Activated T-helper 1 cell treated with anti-CD3 and anti-CD28 coated beads, Interleukin-12 subunit alpha, Interleukin-12 subunit beta, Interleukin-2, Interleukin-4 antibody, amounts not matched to agents 30 ng/mL and 10 ng/mL and 1 ng/mL, durations not matched to agents 14 hours and 24 hours and 36 hours (primary cell): ENCODE measurements at regions not wholly inside any gene's neighbourhood (a gene's known extent, or its start where the extent isn't known, plus 50 kb on each side); places are given as distances from the start of the nearest gene placed in this dataset.

Source experiments
- DNase-seq: peaks from one replicate; pipeline ENCODE4 v3.0.0; 2021; ENCODE audit warnings: low spot score
- H3K27ac Mint-ChIP-seq: one replicate; pipeline ENCODE4 v1.8.0; 2021; ENCODE audit warnings: mild to moderate bottlenecking, mixed read lengths
- H3K27me3 Mint-ChIP-seq: one replicate; pipeline ENCODE4 v1.8.0; 2022; ENCODE audit warnings: mild to moderate bottlenecking, moderate library complexity, mixed read lengths; ENCODE audit not compliant: insufficient read depth
- H3K36me3 Mint-ChIP-seq: one replicate; pipeline ENCODE4 v1.8.0; 2021; ENCODE audit warnings: low read depth, mixed read lengths
- H3K4me1 Mint-ChIP-seq: one replicate; pipeline ENCODE4 v1.8.0; 2021; ENCODE audit warnings: low read depth, mixed read lengths
- H3K4me3 Mint-ChIP-seq: one replicate; pipeline ENCODE4 v1.8.0; 2021; ENCODE audit warnings: mild to moderate bottlenecking, moderate library complexity, mixed read lengths
- H3K9me3 Mint-ChIP-seq: one replicate; pipeline ENCODE4 v1.8.0; 2021; ENCODE audit warnings: mixed read lengths
- intact Hi-C: fragments of 100-400 bp; cut with micrococcal nuclease; formaldehyde crosslinking; loops from one replicate; pipeline ENCODE4 v1.15.1; 2024

- intact Hi-C loops, result loop anchor here (5.0 to 10.0 kb wide), 2 partner anchors 169 to 526 kb away; no protein-coding TSS in a partner anchor
- H3K27ac Mint-ChIP-seq, result peak overlapping the region; percentile 97
- H3K36me3 Mint-ChIP-seq, result peaks cover 9% of the 10 kb centered on the region
- H3K4me3 Mint-ChIP-seq, result peak overlapping the region; percentile 70
- no peaks in the 10 kb centered on the region for H3K27me3 Mint-ChIP-seq
- H3K9me3 Mint-ChIP-seq, result no peaks in the 10 kb centered on the region
- H3K4me1 Mint-ChIP-seq, result peaks cover 87% of the 10 kb centered on the region
- DNase-seq, result no peak
Measured at GRCh38 chr5:82358457-82358856, 80.3 kb upstream of the RPS23 start.

GRCh38 chr5:82356808-82357671 lies 78.9 kb upstream of the RPS23 start:
- H3K27me3 Mint-ChIP-seq, result no peaks in the 10 kb centered on the region
- DNase-seq, result peak; percentile 78
- peak overlapping the region; percentile 97 for H3K27ac Mint-ChIP-seq
- peak overlapping the region; percentile 70 for H3K4me3 Mint-ChIP-seq
- peaks cover 87% of the 10 kb centered on the region for H3K4me1 Mint-ChIP-seq
- intact Hi-C loops, result loop anchor here (1.0 to 10.0 kb wide), 8 partner anchors 8 to 720 kb away; partner anchors contain the start of genes RPS23, TMEM167A and XRCC4
- no peaks in the 10 kb centered on the region for H3K9me3 Mint-ChIP-seq
- peaks cover 7% of the 10 kb centered on the region for H3K36me3 Mint-ChIP-seq

GRCh38 chr5:82356021-82356420 lies 77.9 kb upstream of the RPS23 start:
- no peak for DNase-seq
- intact Hi-C loops, result loop anchor here (2.0 to 10.0 kb wide), 4 partner anchors 77 to 529 kb away; partner anchors contain the start of gene RPS23
- Mint-ChIP-seq H3K27me3 (no peaks in the 10 kb centered on the region), H3K9me3 (no peaks in the 10 kb centered on the region), H3K27ac (no peak overlapping the region), H3K36me3 (peaks cover 7% of the 10 kb centered on the region), H3K4me1 (peaks cover 87% of the 10 kb centered on the region), H3K4me3 (no peak overlapping the region)

- H3K4me3 Mint-ChIP-seq, result no peak overlapping the region
- no peaks in the 10 kb centered on the region for H3K27me3 Mint-ChIP-seq
- intact Hi-C loops, result loop anchor here (5.0 to 10.0 kb wide), 2 partner anchors 172 to 529 kb away; no protein-coding TSS in a partner anchor
- H3K27ac Mint-ChIP-seq, result no peak overlapping the region
- H3K36me3 Mint-ChIP-seq, result peaks cover 3% of the 10 kb centered on the region
- H3K4me1 Mint-ChIP-seq, result peaks cover 82% of the 10 kb centered on the region
- DNase-seq, result no peak
- H3K9me3 Mint-ChIP-seq, result no peaks in the 10 kb centered on the region
Measured at GRCh38 chr5:82355496-82355895, 77.3 kb upstream of the RPS23 start.

GRCh38 chr5:82355053-82355452 lies 76.9 kb upstream of the RPS23 start:
- no peak for DNase-seq
- Mint-ChIP-seq H3K27me3 (no peaks in the 10 kb centered on the region), H3K4me3 (no peak overlapping the region), H3K9me3 (no peaks in the 10 kb centered on the region), H3K36me3 (peaks cover 3% of the 10 kb centered on the region), H3K4me1 (peaks cover 79% of the 10 kb centered on the region), H3K27ac (peak overlapping the region; percentile 59)
- intact Hi-C loops, result loop anchor here (5.0 to 10.0 kb wide), 2 partner anchors 172 to 530 kb away; no protein-coding TSS in a partner anchor

- Mint-ChIP-seq H3K4me1 (peaks cover 76% of the 10 kb centered on the region), H3K9me3 (no peaks in the 10 kb centered on the region), H3K4me3 (no peak overlapping the region), H3K27ac (peak overlapping the region; percentile 59), H3K27me3 (no peaks in the 10 kb centered on the region), H3K36me3 (peaks cover 3% of the 10 kb centered on the region)
- intact Hi-C loops, result loop anchor here (5.0 to 10.0 kb wide), 2 partner anchors 158 to 530 kb away; no protein-coding TSS in a partner anchor
- no peak for DNase-seq
Measured at GRCh38 chr5:82354543-82354942, 76.4 kb upstream of the RPS23 start.

GRCh38 chr5:82353522-82353921 lies 75.4 kb upstream of the RPS23 start:
- H3K36me3 Mint-ChIP-seq, result peaks cover 3% of the 10 kb centered on the region
- no peaks in the 10 kb centered on the region for H3K9me3 Mint-ChIP-seq
- DNase-seq, result no peak
- H3K27ac Mint-ChIP-seq, result peak overlapping the region; percentile 57
- intact Hi-C loops, result loop anchor here (5.0 to 10.0 kb wide), 2 partner anchors 159 to 531 kb away; no protein-coding TSS in a partner anchor
- no peaks in the 10 kb centered on the region for H3K27me3 Mint-ChIP-seq
- H3K4me1 Mint-ChIP-seq, result peaks cover 71% of the 10 kb centered on the region
- H3K4me3 Mint-ChIP-seq, result no peak overlapping the region

- Mint-ChIP-seq H3K27me3 (no peaks in the 10 kb centered on the region), H3K4me3 (no peak overlapping the region), H3K9me3 (no peaks in the 10 kb centered on the region), H3K4me1 (peaks cover 71% of the 10 kb centered on the region), H3K36me3 (peaks cover 3% of the 10 kb centered on the region), H3K27ac (no peak overlapping the region)
- intact Hi-C loops, result loop anchor here (1.0 to 10.0 kb wide), 5 partner anchors 160 to 1212 kb away; no protein-coding TSS in a partner anchor
- DNase-seq, result no peak
Measured at GRCh38 chr5:82352146-82352791, 74.1 kb upstream of the RPS23 start.

- Mint-ChIP-seq H3K36me3 (peaks cover 3% of the 10 kb centered on the region), H3K27ac (peak overlapping the region; percentile 42), H3K9me3 (no peaks in the 10 kb centered on the region), H3K27me3 (no peaks in the 10 kb centered on the region), H3K4me3 (no peak overlapping the region), H3K4me1 (peaks cover 71% of the 10 kb centered on the region)
- intact Hi-C loops, result loop anchor here (1.0 to 10.0 kb wide), 9 partner anchors 39 to 1213 kb away; no protein-coding TSS in a partner anchor
- DNase-seq, result no peak
Measured at GRCh38 chr5:82351754-82352145, 73.6 kb upstream of the RPS23 start.

GRCh38 chr5:82351297-82351696 lies 73.1 kb upstream of the RPS23 start:
- no peak overlapping the region for H3K4me3 Mint-ChIP-seq
- H3K27me3 Mint-ChIP-seq, result no peaks in the 10 kb centered on the region
- H3K36me3 Mint-ChIP-seq, result peaks cover 3% of the 10 kb centered on the region
- no peak for DNase-seq
- H3K9me3 Mint-ChIP-seq, result no peaks in the 10 kb centered on the region
- intact Hi-C loops, result loop anchor here (1.0 to 10.0 kb wide), 6 partner anchors 39 to 1122 kb away; no protein-coding TSS in a partner anchor
- peaks cover 70% of the 10 kb centered on the region for H3K4me1 Mint-ChIP-seq
- no peak overlapping the region for H3K27ac Mint-ChIP-seq

- no peaks in the 10 kb centered on the region for H3K9me3 Mint-ChIP-seq
- no peak for DNase-seq
- intact Hi-C loops, result loop anchor here (2.0 to 10.0 kb wide), 3 partner anchors 145 to 535 kb away; no protein-coding TSS in a partner anchor
- no peak overlapping the region for H3K27ac Mint-ChIP-seq
- H3K4me1 Mint-ChIP-seq, result peaks cover 62% of the 10 kb centered on the region
- H3K4me3 Mint-ChIP-seq, result no peak overlapping the region
- H3K36me3 Mint-ChIP-seq, result peaks cover 2% of the 10 kb centered on the region
- no peaks in the 10 kb centered on the region for H3K27me3 Mint-ChIP-seq
Measured at GRCh38 chr5:82349652-82350051, 71.5 kb upstream of the RPS23 start.

- Mint-ChIP-seq H3K9me3 (no peaks in the 10 kb centered on the region), H3K4me3 (no peak overlapping the region), H3K36me3 (peaks cover 2% of the 10 kb centered on the region), H3K4me1 (peaks cover 55% of the 10 kb centered on the region), H3K27ac (peak overlapping the region; percentile 46), H3K27me3 (no peaks in the 10 kb centered on the region)
- intact Hi-C loops, result no loop called here
- no peak for DNase-seq
Measured at GRCh38 chr5:82348784-82349425, 70.8 kb upstream of the RPS23 start.
